ENCODE measurements at regions not wholly inside any gene's neighbourhood (a gene's known extent, or its start where the extent isn't known, plus 50 kb on each side); places are given as distances from the start of the nearest gene placed in this dataset.

GRCh38 chr13:61113140-61113658, 302.4 kb downstream of the PCDH20 start:
- TF ChIP-seq CTCF (IDR thresholded peaks at IDR 0.05) (no peak), POLR2A (IDR thresholded peaks at IDR 0.05) (no peak)
